Activated B cell treated with CpG ODN at 0.5 μM for 24 hours (primary cell): ENCODE measurements at regions not wholly inside any gene's neighbourhood (a gene's known extent, or its start where the extent isn't known, plus 50 kb on each side); places are given as distances from the start of the nearest gene placed in this dataset.
"Not testable (repeated sequence)": the region's sequence is repeated elsewhere in the genome, so short reads cannot be mapped to it uniquely, and the experiment has no call there.

Experiments used
- ATAC-seq: fragments of 200-7000 bp; cut with Tn5 transposase; one replicate; pipeline ENCODE4 v1.10.0; 2021; ENCODE audit warnings: low read depth, mild to moderate bottlenecking, moderate library complexity
- CTCF ChIA-PET: fragments of 350-600 bp; sonication (Branson Sonifier 250); formaldehyde crosslinking; loops from one replicate; lab custom pipeline; 2021; ENCODE audit warnings: antibody characterized with exemption; lab: Charles Lee
- POLR2A ChIA-PET: fragments of 350-600 bp; sonication (Branson Sonifier 250); formaldehyde crosslinking; loops from one replicate; lab custom pipeline; 2021; ENCODE audit warnings: antibody characterized with exemption; lab: Charles Lee
- DNase-seq: peaks from one replicate; pipeline ENCODE4 v3.0.0; 2022
- H3K27ac Mint-ChIP-seq: one replicate; pipeline ENCODE4 v1.8.0; 2020; ENCODE audit warnings: mixed read lengths
- H3K27me3 Mint-ChIP-seq: one replicate; pipeline ENCODE4 v1.8.0; 2021; ENCODE audit warnings: mixed read lengths
- H3K36me3 Mint-ChIP-seq: one replicate; pipeline ENCODE4 v1.8.0; 2021; ENCODE audit warnings: low read depth, mixed read lengths
- H3K4me1 Mint-ChIP-seq: one replicate; pipeline ENCODE4 v1.8.0; 2021; ENCODE audit warnings: mixed read lengths
- H3K4me3 Mint-ChIP-seq: one replicate; pipeline ENCODE4 v1.8.0; 2020; ENCODE audit warnings: mild to moderate bottlenecking, mixed read lengths
- H3K9me3 Mint-ChIP-seq: one replicate; pipeline ENCODE4 v1.8.0; 2020; ENCODE audit warnings: mixed read lengths
- CTCF ChIP-seq: fragments of 200-600 bp; IDR thresholded peaks from one replicate; pipeline ENCODE4 v1.8.0; 2022; ENCODE audit warnings: antibody characterized with exemption, mild to moderate bottlenecking
- intact Hi-C: fragments of 100-400 bp; cut with micrococcal nuclease; formaldehyde crosslinking; loops from one replicate; pipeline ENCODE4 v1.15.1; 2024

- intact Hi-C loops = no loop called here
- H3K4me3 Mint-ChIP-seq = no peak overlapping the region
- TF ChIP-seq CTCF = no peak
- CTCF ChIA-PET = no interaction called here
- H3K27ac Mint-ChIP-seq = no peak overlapping the region
- no peaks in the 10 kb centered on the region for H3K4me1 Mint-ChIP-seq
- DNase-seq (no peak), ATAC-seq (no peak)
- H3K36me3 Mint-ChIP-seq = no peaks in the 10 kb centered on the region
- H3K9me3 Mint-ChIP-seq = peaks cover 37% of the 10 kb centered on the region
- H3K27me3 Mint-ChIP-seq = no peaks in the 10 kb centered on the region
- POLR2A ChIA-PET = no interaction called here
Observed at GRCh38 chr1:214761030-214761429, 158.0 kb downstream of the CENPF start.

DNA sequence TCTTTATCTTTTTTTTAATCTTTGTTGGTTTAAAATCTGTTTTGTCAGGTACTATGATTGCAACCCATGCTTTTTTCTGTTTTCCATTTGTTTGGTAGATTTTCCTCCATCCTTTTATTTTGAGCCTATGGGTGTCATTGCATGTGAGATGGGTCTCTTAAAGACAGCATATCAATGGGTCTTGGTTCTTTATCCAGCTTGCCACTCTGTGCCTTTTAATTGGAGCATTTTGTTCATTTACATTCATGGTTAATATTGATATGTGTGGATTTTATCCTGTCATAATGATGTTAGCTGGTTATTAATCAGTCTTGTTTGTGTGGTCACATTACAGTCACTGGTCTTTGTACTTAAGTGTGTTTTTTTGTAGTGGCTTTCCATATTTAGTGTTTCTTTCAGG, 159.9 kb downstream of the CENPF start:
- ATAC-seq (no peak), DNase-seq (no peak)
- ChIA-PET CTCF (no interaction called here), POLR2A (no interaction called here)
- Mint-ChIP-seq H3K36me3 (no peaks in the 10 kb centered on the region), H3K27ac (no peak overlapping the region), H3K4me3 (no peak overlapping the region), H3K27me3 (no peaks in the 10 kb centered on the region), H3K9me3 (peaks cover 34% of the 10 kb centered on the region), H3K4me1 (no peaks in the 10 kb centered on the region)
- TF ChIP-seq CTCF = no peak
- intact Hi-C loops = no loop called here

- intact Hi-C loops = no loop called here
- no peaks in the 10 kb centered on the region for H3K36me3 Mint-ChIP-seq
- ATAC-seq (no peak), DNase-seq (no peak)
- TF ChIP-seq CTCF = no peak
- ChIA-PET CTCF (no interaction called here), POLR2A (no interaction called here)
- peaks cover 33% of the 10 kb centered on the region for H3K9me3 Mint-ChIP-seq
- H3K27me3 Mint-ChIP-seq = no peaks in the 10 kb centered on the region
- no peak overlapping the region for H3K27ac Mint-ChIP-seq
- H3K4me1 Mint-ChIP-seq = no peaks in the 10 kb centered on the region
- no peak overlapping the region for H3K4me3 Mint-ChIP-seq
Observed at GRCh38 chr1:214764502-214764901, 161.5 kb downstream of the CENPF start.

DNA sequence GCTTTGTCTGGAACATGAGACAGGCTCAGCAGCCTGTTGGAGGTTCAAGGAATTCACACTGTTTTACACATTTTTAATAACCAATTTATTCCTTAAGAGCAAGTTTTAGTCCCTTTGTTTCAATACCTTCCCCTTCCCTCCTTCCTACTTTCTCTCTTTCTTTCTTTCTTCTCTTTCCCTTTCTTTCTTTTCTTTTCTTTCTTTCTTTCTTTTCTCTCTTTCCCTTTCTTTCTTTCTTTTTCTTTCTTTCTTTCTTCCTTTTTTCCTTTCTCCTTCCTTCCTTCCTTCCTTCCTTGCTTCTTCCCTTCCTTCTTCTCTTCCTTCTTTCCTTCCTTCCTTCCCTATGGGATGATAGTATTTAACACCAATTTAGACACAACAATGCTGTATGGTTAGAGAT, 164.2 kb downstream of the CENPF start:
- Mint-ChIP-seq H3K4me3 (no peak overlapping the region), H3K4me1 (no peaks in the 10 kb centered on the region)

GRCh38 chr1:214769666-214770065, 166.7 kb downstream of the CENPF start:
- ATAC-seq, CTCF ChIA-PET, H3K9me3 Mint-ChIP-seq, intact Hi-C loops, H3K4me1 Mint-ChIP-seq, H3K4me3 Mint-ChIP-seq, POLR2A ChIA-PET, DNase-seq, H3K27ac Mint-ChIP-seq, H3K36me3 Mint-ChIP-seq, H3K27me3 Mint-ChIP-seq: not testable (repeated sequence)

More for the DNA sequence above, 164.2 kb downstream of the CENPF start:
- Mint-ChIP-seq H3K36me3 (no peaks in the 10 kb centered on the region), H3K27me3 (no peaks in the 10 kb centered on the region), H3K9me3 (peaks cover 19% of the 10 kb centered on the region), H3K27ac (no peak overlapping the region)
- CTCF ChIA-PET = no interaction called here
- TF ChIP-seq CTCF = no peak
- intact Hi-C loops = no loop called here
- DNase-seq = no peak
- POLR2A ChIA-PET = no interaction called here
- ATAC-seq = no peak

- DNase-seq (no peak), ATAC-seq (no peak)
- Mint-ChIP-seq H3K4me3 (no peak overlapping the region), H3K27ac (no peak overlapping the region), H3K9me3 (no peaks in the 10 kb centered on the region), H3K36me3 (no peaks in the 10 kb centered on the region), H3K27me3 (no peaks in the 10 kb centered on the region), H3K4me1 (no peaks in the 10 kb centered on the region)
- ChIA-PET CTCF (no interaction called here), POLR2A (no interaction called here)
- intact Hi-C loops = no loop called here
- TF ChIP-seq CTCF = no peak
Observed at GRCh38 chr1:214777364-214777763, 174.4 kb downstream of the CENPF start.
